ENCODE measurements at regions not wholly inside any gene's neighbourhood (a gene's known extent, or its start where the extent isn't known, plus 50 kb on each side); places are given as distances from the start of the nearest gene placed in this dataset.

- intact Hi-C loops (cut with DNase I) = no loop called here
- H3K4me3 ChIP-seq = peak overlapping the region in 1 of 2 donors; percentile 26
- TF ChIP-seq POLR2AphosphoS5 (IDR thresholded peaks at IDR 0.05; ENCODE audit: insufficient read depth in 1 of 2, low read depth in 1 of 2) (no peak), POLR2A (IDR thresholded peaks at IDR 0.05) (no peak), CTCF (IDR thresholded peaks at IDR 0.05) (no peak)
These were observed 72.9 kb upstream of the DSP start for GRCh38 chr6:7468382-7469081.

GRCh38 chr6:7469696-7470095 is 71.8 kb upstream of the DSP start:
- no peak for DNase-seq (ENCODE audit: extremely low spot score in 2 of 2)
- H3K27ac ChIP-seq = no peak overlapping the region
- TF ChIP-seq CTCF (IDR thresholded peaks at IDR 0.05) (no peak), POLR2A (IDR thresholded peaks at IDR 0.05) (no peak), POLR2AphosphoS5 (IDR thresholded peaks at IDR 0.05; ENCODE audit: insufficient read depth in 1 of 2, low read depth in 1 of 2) (no peak)
- H3K36me3 ChIP-seq = no peaks in the 10 kb centered on the region
- no peaks in the 10 kb centered on the region for H3K9me3 ChIP-seq
- H3K27me3 ChIP-seq = no peaks in the 10 kb centered on the region
- no peak overlapping the region for H3K4me3 ChIP-seq
- intact Hi-C loops (cut with DNase I) = no loop called here
- peaks cover 5% of the 10 kb centered on the region for H3K4me1 ChIP-seq

More at GRCh38 chr6:7468382-7469081, 72.9 kb upstream of the DSP start:
- no peak for DNase-seq (ENCODE audit: extremely low spot score in 2 of 2)
- Histone ChIP-seq H3K27me3 (no peaks in the 10 kb centered on the region), H3K4me1 (peaks cover 5% of the 10 kb centered on the region), H3K36me3 (no peaks in the 10 kb centered on the region), H3K9me3 (no peaks in the 10 kb centered on the region), H3K27ac (no peak overlapping the region)

GRCh38 chr6:7471171-7471570 is 70.3 kb upstream of the DSP start:
- Histone ChIP-seq H3K4me1 (peaks cover 5% of the 10 kb centered on the region), H3K36me3 (no peaks in the 10 kb centered on the region), H3K4me3 (no peak overlapping the region), H3K9me3 (no peaks in the 10 kb centered on the region), H3K27me3 (no peaks in the 10 kb centered on the region), H3K27ac (no peak overlapping the region)
- intact Hi-C loops (cut with DNase I) = no loop called here
- no peak for DNase-seq (ENCODE audit: extremely low spot score in 2 of 2)
- TF ChIP-seq POLR2A (IDR thresholded peaks at IDR 0.05) (no peak), CTCF (IDR thresholded peaks at IDR 0.05) (no peak), POLR2AphosphoS5 (IDR thresholded peaks at IDR 0.05; ENCODE audit: insufficient read depth in 1 of 2, low read depth in 1 of 2) (no peak)

GRCh38 chr6:7473805-7474719 is 67.4 kb upstream of the DSP start:
- Histone ChIP-seq H3K36me3 (no peaks in the 10 kb centered on the region), H3K9me3 (no peaks in the 10 kb centered on the region), H3K4me1 (no peaks in the 10 kb centered on the region), H3K27ac (no peak overlapping the region), H3K4me3 (no peak overlapping the region), H3K27me3 (no peaks in the 10 kb centered on the region)
- no peak for DNase-seq (ENCODE audit: extremely low spot score in 2 of 2)
- TF ChIP-seq POLR2AphosphoS5 (IDR thresholded peaks at IDR 0.05; ENCODE audit: insufficient read depth in 1 of 2, low read depth in 1 of 2) = no peak
- TF ChIP-seq POLR2A (IDR thresholded peaks at IDR 0.05) = no peak
- no peak for TF ChIP-seq CTCF (IDR thresholded peaks at IDR 0.05)
- intact Hi-C loops (cut with DNase I) = no loop called here

All from vagina (tissue), 2 donors.